Stimulated activated CD8-positive, alpha-beta memory T cell treated with anti-CD3 and anti-CD28 coated beads, Interleukin-7, amount 100 ng/mL, for 1 hour (primary cell): ENCODE measurements at regions not wholly inside any gene's neighbourhood (a gene's known extent, or its start where the extent isn't known, plus 50 kb on each side); places are given as distances from the start of the nearest gene placed in this dataset.
A peak's percentile ranks its signal among the peaks of the same experiment; 100 is the strongest.
"Not testable (repeated sequence)": the region's sequence is repeated elsewhere in the genome, so short reads cannot be mapped to it uniquely, and the experiment has no call there.

ENCODE experiments used
- DNase-seq, 2 donors: peaks; one replicate each; pipeline ENCODE4 v3.0.0-alpha.2; 2020; ENCODE audit warnings: low read depth in 2 of 2

- no peak for DNase-seq
These were observed 158.1 kb upstream of the RFC3 start for GRCh38 chr13:33659894-33660293.

GRCh38 chr13:33662392-33662791, 155.6 kb upstream of the RFC3 start:
- no peak for DNase-seq

GRCh38 chr13:33665626-33666175, 152.2 kb upstream of the RFC3 start:
- no peak for DNase-seq

- no peak for DNase-seq
These were observed 146.4 kb upstream of the RFC3 start for GRCh38 chr13:33671560-33671959.

GRCh38 chr13:33672022-33672421, 145.9 kb upstream of the RFC3 start:
- DNase-seq, result not testable (repeated sequence)

GRCh38 chr13:33676045-33676989, 141.6 kb upstream of the RFC3 start:
- DNase-seq, result no peak

- DNase-seq, result no peak
These were observed 140.7 kb upstream of the RFC3 start for GRCh38 chr13:33677215-33677614.

GRCh38 chr13:33678084-33678483, 139.9 kb upstream of the RFC3 start:
- no peak for DNase-seq

- peak; percentile 2 to 8 for DNase-seq
These were observed 138.9 kb upstream of the RFC3 start for GRCh38 chr13:33678906-33679657.

- DNase-seq, result no peak
These were observed 138.3 kb upstream of the RFC3 start for GRCh38 chr13:33679658-33680012.

- no peak for DNase-seq
These were observed 135.9 kb upstream of the RFC3 start for GRCh38 chr13:33682020-33682564.

- not testable (repeated sequence) for DNase-seq
These were observed 135.3 kb upstream of the RFC3 start for GRCh38 chr13:33682646-33683045.

- no peak for DNase-seq
These were observed 134.6 kb upstream of the RFC3 start for GRCh38 chr13:33683376-33683775.

- no peak for DNase-seq
These were observed 133.1 kb upstream of the RFC3 start for GRCh38 chr13:33684874-33685273.

GRCh38 chr13:33686772-33687480, 131.0 kb upstream of the RFC3 start:
- DNase-seq, result no peak

GRCh38 chr13:33690354-33690753, 127.6 kb upstream of the RFC3 start:
- no peak for DNase-seq

- no peak for DNase-seq
These were observed 126.0 kb upstream of the RFC3 start for GRCh38 chr13:33691980-33692379.

- no peak for DNase-seq
These were observed 125.4 kb upstream of the RFC3 start for GRCh38 chr13:33692531-33692930.

GRCh38 chr13:33694546-33694945, 123.4 kb upstream of the RFC3 start:
- DNase-seq, result no peak

- DNase-seq, result no peak
These were observed 121.4 kb upstream of the RFC3 start for GRCh38 chr13:33696530-33696929.

- no peak for DNase-seq
These were observed 120.0 kb upstream of the RFC3 start for GRCh38 chr13:33697926-33698325.

GRCh38 chr13:33707449-33707848, 110.5 kb upstream of the RFC3 start:
- DNase-seq, result no peak
